HCT116 (cell line): ENCODE measurements at regions not wholly inside any gene's neighbourhood (a gene's known extent, or its start where the extent isn't known, plus 50 kb on each side); places are given as distances from the start of the nearest gene placed in this dataset.

Experiments
- ATAC-seq: fragments of 200-7000 bp; cut with Tn5 transposase; 2 replicates; pipeline ENCODE4 v1.9.1; 2020; ENCODE audit warnings: mild to moderate bottlenecking, moderate library complexity
- BruUV-seq: library from RNA; stranded (reverse); fragments of 400-500 nt; replicated peaks from 2 replicates; lab custom pipeline; 2021; lab: Mats Ljungman, UMichigan
- CTCF ChIA-PET: fragments of 300-600 bp; sonication (Branson Sonifier 250); formaldehyde crosslinking; loops from one replicate; lab custom pipeline; 2021; ENCODE audit warnings: antibody characterized with exemption; lab: Charles Lee
- POLR2A ChIA-PET: fragments of 300-600, 350-600 bp; sonication (Branson Sonifier 250); formaldehyde crosslinking; loops from one replicate; lab custom pipeline; 2021; ENCODE audit warnings: antibody characterized with exemption; lab: Charles Lee
- RAD21 ChIA-PET, 2 experiments: fragments of 300-600 bp; sonication (Branson Sonifier 250); formaldehyde crosslinking; loops; one replicate each; lab custom pipeline; 2023; ENCODE audit warnings: low total read pairs in 2 of 2; ENCODE audit not compliant: uncharacterized antibody in 2 of 2, unreplicated experiment in 2 of 2, low non-redundant PET in 1 of 2; lab: Charles Lee
- DNase-seq: peaks from one replicate; pipeline ENCODE4 v3.0.0-alpha.2; 2010; ENCODE audit warnings: low read depth, low spot score
- H2AFZ ChIP-seq: fragments of 200-600 bp; shearing (Covaris generic), sonication (generic); 2 replicates; pipeline ENCODE4 v1.6.1; 2017; ENCODE audit warnings: low read depth, mixed run types, mixed read lengths, antibody characterized with exemption, low read length; ENCODE audit not compliant: poor library complexity, severe bottlenecking
- H3K27ac ChIP-seq: 2 replicates; pipeline ENCODE4 v1.5.1; 2012; ENCODE audit warnings: low read depth, low read length
- H3K27me3 ChIP-seq: fragments of 200-600 bp; sonication (generic); 2 replicates; pipeline ENCODE4 v1.6.1; 2016; ENCODE audit warnings: mixed run types, low read length, mixed read lengths; ENCODE audit not compliant: insufficient read depth
- H3K36me3 ChIP-seq, 2 experiments: fragments of 200-500 bp in 1 of 2; fragments of 200-600 bp in 1 of 2; sonication (Bioruptor generic) in 1 of 2; sonication (generic) in 1 of 2; 2 replicates each; pipeline versions ENCODE4 v1.5.1 to v1.6.1; 2014 to 2016; ENCODE audit warnings: low read length in 2 of 2, inconsistent platforms in 1 of 2, mixed read lengths in 1 of 2, mixed run types in 1 of 2; ENCODE audit not compliant: insufficient read depth in 2 of 2, control insufficient read depth in 1 of 2
- H3K4me1 ChIP-seq, 2 experiments: fragments of 200-600 bp in 1 of 2; sonication (generic) in 1 of 2; 2 replicates each; pipeline versions ENCODE4 v1.5.1 to v1.6.1; 2012 to 2017; ENCODE audit warnings: low read length in 2 of 2, inconsistent platforms in 1 of 2, mild to moderate bottlenecking in 1 of 2, mixed read lengths in 1 of 2, mixed run types in 1 of 2, moderate library complexity in 1 of 2; ENCODE audit not compliant: insufficient read depth in 2 of 2, control insufficient read depth in 1 of 2
- H3K4me2 ChIP-seq: fragments of 200-600 bp; sonication (generic); 2 replicates; pipeline ENCODE4 v1.6.1; 2017; ENCODE audit warnings: mixed run types, low read length, mixed read lengths
- H3K4me3 ChIP-seq, 2 experiments: fragments of 200-600 bp in 1 of 2; sonication (generic) in 1 of 2; replicated peaks in 1 of 2; 2 replicates each; pipeline ENCODE4 v1.5.1; 2011 to 2016; ENCODE audit warnings: low read length in 2 of 2, control low read depth in 1 of 2, low read depth in 1 of 2, mild to moderate bottlenecking in 1 of 2, mixed read lengths in 1 of 2, mixed run types in 1 of 2
- H3K79me2 ChIP-seq: fragments of 200-600 bp; sonication (generic); 2 replicates; pipeline ENCODE4 v1.6.1; 2017; ENCODE audit warnings: mild to moderate bottlenecking, mixed run types, low read length, moderate library complexity, mixed read lengths; ENCODE audit not compliant: insufficient read depth
- H3K9ac ChIP-seq: fragments of 200-600 bp; sonication (generic); 2 replicates; pipeline ENCODE4 v1.6.1; 2016; ENCODE audit warnings: low read length, mixed read lengths
- H3K9me2 ChIP-seq: fragments of 200-600 bp; sonication (generic), shearing (Covaris generic); 2 replicates; pipeline ENCODE4 v1.6.1; 2017; ENCODE audit warnings: mixed run types, mild to moderate bottlenecking, moderate library complexity; ENCODE audit not compliant: insufficient read depth
- H3K9me3 ChIP-seq, 2 experiments: fragments of 200-500 bp in 1 of 2; fragments of 200-600 bp in 1 of 2; sonication (Bioruptor generic) in 1 of 2; sonication (generic) in 1 of 2; 2 replicates each; pipeline ENCODE4 v1.6.1; 2014 to 2017; ENCODE audit warnings: low read length in 2 of 2, mixed read lengths in 2 of 2, inconsistent platforms in 1 of 2, low read depth in 1 of 2, mild to moderate bottlenecking in 1 of 2, mixed run types in 1 of 2, moderate library complexity in 1 of 2; ENCODE audit not compliant: control insufficient read depth in 1 of 2, insufficient read depth in 1 of 2
- H4K20me1 ChIP-seq: fragments of 200-600 bp; sonication (generic), shearing (Covaris generic); 2 replicates; pipeline ENCODE4 v1.6.1; 2017; ENCODE audit warnings: mixed run types, mild to moderate bottlenecking, moderate library complexity; ENCODE audit not compliant: insufficient read depth
- CEBPB ChIP-seq: IDR thresholded peaks from 2 replicates; pipeline ENCODE4 v1.6.1; 2012; ENCODE audit warnings: low read depth
- EZH2phosphoT487 ChIP-seq: fragments of 200-600 bp; IDR thresholded peaks from 2 replicates; pipeline ENCODE4 v1.6.1; 2018; ENCODE audit warnings: antibody characterized with exemption, borderline replicate concordance
- FOSL1 ChIP-seq: IDR thresholded peaks from 2 replicates; pipeline ENCODE4 v1.6.1; 2012; ENCODE audit warnings: low read depth
- JUND ChIP-seq: IDR thresholded peaks from 2 replicates; pipeline ENCODE4 v1.6.1; 2012
- POLR2AphosphoS5 ChIP-seq: IDR thresholded peaks from 2 replicates; pipeline ENCODE4 v1.6.1; 2011; ENCODE audit warnings: mild to moderate bottlenecking, low read depth, low read length, moderate library complexity
- RAD21 ChIP-seq: IDR thresholded peaks from 2 replicates; pipeline ENCODE4 v1.6.1; 2012; ENCODE audit warnings: low read depth, mild to moderate bottlenecking
- TCF7L2 ChIP-seq: IDR thresholded peaks from 2 replicates; pipeline ENCODE4 v1.7.0; 2011; ENCODE audit warnings: borderline replicate concordance, inconsistent platforms; ENCODE audit not compliant: insufficient read depth, insufficient read length; ENCODE audit errors: extremely low read depth
- YY1 ChIP-seq: IDR thresholded peaks from 2 replicates; pipeline ENCODE4 v1.6.1; 2011; ENCODE audit warnings: low read length, low read depth, moderate library complexity, mild to moderate bottlenecking; ENCODE audit not compliant: insufficient replicate concordance; ENCODE audit errors: extremely low read depth
- ZFX ChIP-seq: fragments of 450-650 bp; IDR thresholded peaks from 2 replicates; pipeline ENCODE4 v1.6.1; 2017
- ZNF274 ChIP-seq: fragments of 200-500 bp; sonication (Bioruptor generic); IDR thresholded peaks from 2 replicates; pipeline ENCODE4 v1.6.1; 2014; ENCODE audit warnings: mild to moderate bottlenecking, low read depth, low read length, inconsistent platforms
- intact Hi-C: fragments of 100-400 bp; cut with micrococcal nuclease; formaldehyde crosslinking; loops from 2 replicates; pipeline ENCODE4 v1.10.0; 2022
- TF ChIP-seq, protein P1 (sequence below): IDR thresholded peaks from 2 replicates; pipeline ENCODE4 v1.6.1; 2012
- TF ChIP-seq, protein P2 (sequence below): IDR thresholded peaks from 2 replicates; pipeline ENCODE4 v1.6.1; 2012; ENCODE audit warnings: low read depth
- TF ChIP-seq, protein P3 (sequence below), 3 experiments: fragments of 200-600 bp in 1 of 3; sonication (generic) in 1 of 3; IDR thresholded peaks in 2 of 3; conservative IDR thresholded peaks in 1 of 3; 2 replicates each; pipeline ENCODE4 v1.5.1; 2012 to 2017; ENCODE audit warnings: low read depth in 2 of 3, low read length in 2 of 3, antibody characterized with exemption in 1 of 3, borderline replicate concordance in 1 of 3, control low read depth in 1 of 3, mild to moderate bottlenecking in 1 of 3, mixed read lengths in 1 of 3, mixed run types in 1 of 3, moderate library complexity in 1 of 3; ENCODE audit not compliant: insufficient read depth in 1 of 3

DNA sequence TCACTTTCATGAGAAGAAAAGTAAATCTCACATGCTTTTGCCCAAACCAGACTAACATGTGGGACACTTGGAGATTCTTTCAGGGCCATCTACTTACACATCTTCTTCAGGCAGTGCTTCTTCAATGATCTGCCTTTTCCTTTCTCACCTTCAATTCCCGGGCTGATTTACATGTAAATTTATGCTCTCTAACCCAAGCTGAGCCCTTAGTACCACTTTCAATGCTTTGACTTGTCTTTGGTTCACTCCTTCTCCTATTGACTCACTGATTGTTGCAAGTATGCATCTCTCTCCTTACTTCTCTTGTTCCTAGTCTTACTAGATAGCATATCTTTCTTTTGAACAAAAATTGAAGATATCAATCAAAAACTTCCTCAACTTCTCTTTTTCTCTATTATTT is 154.2 kb upstream of the DEPDC1 start (continued):
- no peak for TF ChIP-seq YY1
- TF ChIP-seq CEBPB: no peak
- TF ChIP-seq, protein P1, sequence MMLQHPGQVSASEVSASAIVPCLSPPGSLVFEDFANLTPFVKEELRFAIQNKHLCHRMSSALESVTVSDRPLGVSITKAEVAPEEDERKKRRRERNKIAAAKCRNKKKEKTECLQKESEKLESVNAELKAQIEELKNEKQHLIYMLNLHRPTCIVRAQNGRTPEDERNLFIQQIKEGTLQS: no peak
- TF ChIP-seq, protein P2, sequence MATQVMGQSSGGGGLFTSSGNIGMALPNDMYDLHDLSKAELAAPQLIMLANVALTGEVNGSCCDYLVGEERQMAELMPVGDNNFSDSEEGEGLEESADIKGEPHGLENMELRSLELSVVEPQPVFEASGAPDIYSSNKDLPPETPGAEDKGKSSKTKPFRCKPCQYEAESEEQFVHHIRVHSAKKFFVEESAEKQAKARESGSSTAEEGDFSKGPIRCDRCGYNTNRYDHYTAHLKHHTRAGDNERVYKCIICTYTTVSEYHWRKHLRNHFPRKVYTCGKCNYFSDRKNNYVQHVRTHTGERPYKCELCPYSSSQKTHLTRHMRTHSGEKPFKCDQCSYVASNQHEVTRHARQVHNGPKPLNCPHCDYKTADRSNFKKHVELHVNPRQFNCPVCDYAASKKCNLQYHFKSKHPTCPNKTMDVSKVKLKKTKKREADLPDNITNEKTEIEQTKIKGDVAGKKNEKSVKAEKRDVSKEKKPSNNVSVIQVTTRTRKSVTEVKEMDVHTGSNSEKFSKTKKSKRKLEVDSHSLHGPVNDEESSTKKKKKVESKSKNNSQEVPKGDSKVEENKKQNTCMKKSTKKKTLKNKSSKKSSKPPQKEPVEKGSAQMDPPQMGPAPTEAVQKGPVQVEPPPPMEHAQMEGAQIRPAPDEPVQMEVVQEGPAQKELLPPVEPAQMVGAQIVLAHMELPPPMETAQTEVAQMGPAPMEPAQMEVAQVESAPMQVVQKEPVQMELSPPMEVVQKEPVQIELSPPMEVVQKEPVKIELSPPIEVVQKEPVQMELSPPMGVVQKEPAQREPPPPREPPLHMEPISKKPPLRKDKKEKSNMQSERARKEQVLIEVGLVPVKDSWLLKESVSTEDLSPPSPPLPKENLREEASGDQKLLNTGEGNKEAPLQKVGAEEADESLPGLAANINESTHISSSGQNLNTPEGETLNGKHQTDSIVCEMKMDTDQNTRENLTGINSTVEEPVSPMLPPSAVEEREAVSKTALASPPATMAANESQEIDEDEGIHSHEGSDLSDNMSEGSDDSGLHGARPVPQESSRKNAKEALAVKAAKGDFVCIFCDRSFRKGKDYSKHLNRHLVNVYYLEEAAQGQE: no peak
- no peak for TF ChIP-seq RAD21

DNA sequence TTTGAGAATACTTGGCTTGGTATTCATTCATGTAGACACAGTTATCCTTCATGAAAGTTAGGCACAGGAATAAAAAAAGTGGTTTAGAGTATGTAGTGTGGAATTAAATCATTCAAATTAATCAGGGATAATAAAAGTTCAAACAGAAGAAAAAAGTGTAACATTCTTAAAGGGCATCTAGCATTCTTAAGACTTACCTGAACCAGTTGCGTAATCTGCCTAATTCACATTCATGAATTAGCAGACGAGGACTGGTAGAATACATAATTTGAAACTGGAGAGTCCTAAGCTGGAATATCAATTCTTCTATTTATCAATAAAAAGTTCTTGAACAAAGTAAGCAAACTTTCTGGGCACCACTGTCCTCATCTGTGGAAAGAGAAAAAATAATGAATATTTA is 157.0 kb upstream of the DEPDC1 start:
- RAD21 ChIA-PET: no interaction called here
- ATAC-seq: no peak
- no peak overlapping the region for H3K4me2 ChIP-seq
- H3K9me3 ChIP-seq: no peaks in the 10 kb centered on the region
- no peaks in the 10 kb centered on the region for H3K4me1 ChIP-seq
- no peaks in the 10 kb centered on the region for H4K20me1 ChIP-seq
- POLR2A ChIA-PET: no interaction called here
- no peaks in the 10 kb centered on the region for H3K79me2 ChIP-seq
- TF ChIP-seq FOSL1 (no peak), CEBPB (no peak), ZNF274 (no peak), POLR2AphosphoS5 (no peak), ZFX (no peak), TCF7L2 (no peak), JUND (no peak), EZH2phosphoT487 (no peak)
- TF ChIP-seq, protein P2: no peak
- TF ChIP-seq, protein P3, sequence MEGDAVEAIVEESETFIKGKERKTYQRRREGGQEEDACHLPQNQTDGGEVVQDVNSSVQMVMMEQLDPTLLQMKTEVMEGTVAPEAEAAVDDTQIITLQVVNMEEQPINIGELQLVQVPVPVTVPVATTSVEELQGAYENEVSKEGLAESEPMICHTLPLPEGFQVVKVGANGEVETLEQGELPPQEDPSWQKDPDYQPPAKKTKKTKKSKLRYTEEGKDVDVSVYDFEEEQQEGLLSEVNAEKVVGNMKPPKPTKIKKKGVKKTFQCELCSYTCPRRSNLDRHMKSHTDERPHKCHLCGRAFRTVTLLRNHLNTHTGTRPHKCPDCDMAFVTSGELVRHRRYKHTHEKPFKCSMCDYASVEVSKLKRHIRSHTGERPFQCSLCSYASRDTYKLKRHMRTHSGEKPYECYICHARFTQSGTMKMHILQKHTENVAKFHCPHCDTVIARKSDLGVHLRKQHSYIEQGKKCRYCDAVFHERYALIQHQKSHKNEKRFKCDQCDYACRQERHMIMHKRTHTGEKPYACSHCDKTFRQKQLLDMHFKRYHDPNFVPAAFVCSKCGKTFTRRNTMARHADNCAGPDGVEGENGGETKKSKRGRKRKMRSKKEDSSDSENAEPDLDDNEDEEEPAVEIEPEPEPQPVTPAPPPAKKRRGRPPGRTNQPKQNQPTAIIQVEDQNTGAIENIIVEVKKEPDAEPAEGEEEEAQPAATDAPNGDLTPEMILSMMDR (IDR thresholded peaks at IDR 0.05 in 2 of 3, conservative IDR thresholded peaks at IDR 0.05 in 1 of 3; ENCODE audit: borderline replicate concordance in 1 of 3, insufficient read depth in 1 of 3, low read depth in 2 of 3, low read length in 2 of 3): no peak
- no peak overlapping the region for H3K27ac ChIP-seq
- H3K36me3 ChIP-seq: no peaks in the 10 kb centered on the region
- H3K9ac ChIP-seq: no peak overlapping the region
- H3K9me2 ChIP-seq: no peaks in the 10 kb centered on the region
- DNase-seq: no peak
- no peak overlapping the region for H2AFZ ChIP-seq
- CTCF ChIA-PET: no interaction called here
- BruUV-seq: no TSS peak
- H3K4me3 ChIP-seq: no peak overlapping the region
- intact Hi-C loops: no loop called here
- H3K27me3 ChIP-seq: no peaks in the 10 kb centered on the region
